Calu3 (cell line): ENCODE measurements at regions not wholly inside any gene's neighbourhood (a gene's known extent, or its start where the extent isn't known, plus 50 kb on each side); places are given as distances from the start of the nearest gene placed in this dataset.

Experiments used
- BruUV-seq: library from RNA; stranded (reverse); fragments of 400-500 nt; replicated peaks from 2 replicates; lab custom pipeline; 2021; lab: Mats Ljungman, UMichigan
- CTCF ChIA-PET: fragments of 300-600 bp; sonication (Branson Sonifier 250); formaldehyde crosslinking; loops from one replicate; lab custom pipeline; 2022; ENCODE audit warnings: antibody characterized with exemption; lab: Charles Lee
- DNase-seq: peaks from one replicate; pipeline ENCODE4 v3.0.0; 2022
- H3K27ac Mint-ChIP-seq: one replicate; pipeline ENCODE4 v1.8.0; 2022; ENCODE audit warnings: mixed read lengths; ENCODE audit not compliant: unreplicated experiment
- H3K27me3 Mint-ChIP-seq: one replicate; pipeline ENCODE4 v1.8.0; 2022; ENCODE audit warnings: mixed read lengths; ENCODE audit not compliant: unreplicated experiment
- H3K36me3 Mint-ChIP-seq: one replicate; pipeline ENCODE4 v1.8.0; 2022; ENCODE audit warnings: mild to moderate bottlenecking, moderate library complexity, mixed read lengths; ENCODE audit not compliant: insufficient read depth, unreplicated experiment
- H3K4me1 Mint-ChIP-seq: one replicate; pipeline ENCODE4 v1.8.0; 2022; ENCODE audit warnings: mild to moderate bottlenecking, low read depth, mixed read lengths; ENCODE audit not compliant: unreplicated experiment
- H3K4me3 Mint-ChIP-seq: one replicate; pipeline ENCODE4 v1.8.0; 2022; ENCODE audit warnings: mild to moderate bottlenecking, low read depth, moderate library complexity, mixed read lengths; ENCODE audit not compliant: unreplicated experiment
- H3K9me3 Mint-ChIP-seq: one replicate; pipeline ENCODE4 v1.8.0; 2022; ENCODE audit warnings: low read depth, mixed read lengths; ENCODE audit not compliant: unreplicated experiment
- intact Hi-C: fragments of 100-400 bp; cut with micrococcal nuclease; formaldehyde crosslinking; loops from one replicate; pipeline ENCODE4 v1.10.0; 2022; ENCODE audit not compliant: unreplicated experiment
- TF ChIP-seq, protein P1 (sequence below): fragments of 200-600 bp; IDR thresholded peaks from one replicate; pipeline ENCODE4 v1.8.0; 2022; ENCODE audit warnings: antibody characterized with exemption; ENCODE audit not compliant: unreplicated experiment

DNA sequence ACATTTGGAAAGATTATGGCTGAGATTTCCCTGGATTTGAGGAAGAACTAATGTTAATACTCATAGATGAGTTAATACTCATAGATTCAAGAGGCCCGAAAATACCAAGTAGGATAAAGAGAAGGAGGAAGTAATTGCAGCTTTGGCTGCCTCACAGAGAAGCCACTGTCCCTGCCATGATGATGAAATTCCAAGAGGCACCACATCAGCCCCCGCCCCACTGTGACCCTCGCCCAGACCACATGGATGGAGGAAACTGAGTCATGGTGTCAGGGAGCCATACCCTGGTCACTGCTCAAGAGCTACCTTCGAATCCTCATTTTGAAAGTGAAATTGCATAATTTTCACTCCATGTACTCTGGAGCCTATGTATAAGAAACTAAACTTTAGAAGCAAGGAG lies 57.6 kb upstream of the SLC22A11 start:
- Mint-ChIP-seq H3K4me3 (no peak overlapping the region), H3K27me3 (peaks cover 56% of the 10 kb centered on the region), H3K36me3 (no peaks in the 10 kb centered on the region), H3K27ac (no peak overlapping the region), H3K4me1 (no peaks in the 10 kb centered on the region), H3K9me3 (no peaks in the 10 kb centered on the region)
- DNase-seq = no peak
- BruUV-seq = no TSS peak
- TF ChIP-seq, protein P1, sequence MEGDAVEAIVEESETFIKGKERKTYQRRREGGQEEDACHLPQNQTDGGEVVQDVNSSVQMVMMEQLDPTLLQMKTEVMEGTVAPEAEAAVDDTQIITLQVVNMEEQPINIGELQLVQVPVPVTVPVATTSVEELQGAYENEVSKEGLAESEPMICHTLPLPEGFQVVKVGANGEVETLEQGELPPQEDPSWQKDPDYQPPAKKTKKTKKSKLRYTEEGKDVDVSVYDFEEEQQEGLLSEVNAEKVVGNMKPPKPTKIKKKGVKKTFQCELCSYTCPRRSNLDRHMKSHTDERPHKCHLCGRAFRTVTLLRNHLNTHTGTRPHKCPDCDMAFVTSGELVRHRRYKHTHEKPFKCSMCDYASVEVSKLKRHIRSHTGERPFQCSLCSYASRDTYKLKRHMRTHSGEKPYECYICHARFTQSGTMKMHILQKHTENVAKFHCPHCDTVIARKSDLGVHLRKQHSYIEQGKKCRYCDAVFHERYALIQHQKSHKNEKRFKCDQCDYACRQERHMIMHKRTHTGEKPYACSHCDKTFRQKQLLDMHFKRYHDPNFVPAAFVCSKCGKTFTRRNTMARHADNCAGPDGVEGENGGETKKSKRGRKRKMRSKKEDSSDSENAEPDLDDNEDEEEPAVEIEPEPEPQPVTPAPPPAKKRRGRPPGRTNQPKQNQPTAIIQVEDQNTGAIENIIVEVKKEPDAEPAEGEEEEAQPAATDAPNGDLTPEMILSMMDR = no peak
- intact Hi-C loops = no loop called here
- CTCF ChIA-PET = no interaction called here

GRCh38 chr11:64499261-64500004 lies 56.3 kb upstream of the SLC22A11 start:
- CTCF ChIA-PET = no interaction called here
- H3K4me3 Mint-ChIP-seq = no peak overlapping the region
- peaks cover 2% of the 10 kb centered on the region for H3K36me3 Mint-ChIP-seq
- peaks cover 43% of the 10 kb centered on the region for H3K27me3 Mint-ChIP-seq
- intact Hi-C loops = no loop called here
- TF ChIP-seq, protein P1 = no peak
- BruUV-seq = no TSS peak
- H3K27ac Mint-ChIP-seq = no peak overlapping the region
- H3K4me1 Mint-ChIP-seq = no peaks in the 10 kb centered on the region
- no peak for DNase-seq
- H3K9me3 Mint-ChIP-seq = no peaks in the 10 kb centered on the region

GRCh38 chr11:64500176-64501013 lies 55.3 kb upstream of the SLC22A11 start:
- no TSS peak for BruUV-seq
- DNase-seq = no peak
- CTCF ChIA-PET = no interaction called here
- H3K9me3 Mint-ChIP-seq = peaks cover 3% of the 10 kb centered on the region
- no peak overlapping the region for H3K4me3 Mint-ChIP-seq
- H3K27me3 Mint-ChIP-seq = peaks cover 34% of the 10 kb centered on the region
- no peak overlapping the region for H3K27ac Mint-ChIP-seq
- TF ChIP-seq, protein P1 = no peak
- intact Hi-C loops = no loop called here
- peaks cover 5% of the 10 kb centered on the region for H3K36me3 Mint-ChIP-seq
- H3K4me1 Mint-ChIP-seq = no peaks in the 10 kb centered on the region

DNA sequence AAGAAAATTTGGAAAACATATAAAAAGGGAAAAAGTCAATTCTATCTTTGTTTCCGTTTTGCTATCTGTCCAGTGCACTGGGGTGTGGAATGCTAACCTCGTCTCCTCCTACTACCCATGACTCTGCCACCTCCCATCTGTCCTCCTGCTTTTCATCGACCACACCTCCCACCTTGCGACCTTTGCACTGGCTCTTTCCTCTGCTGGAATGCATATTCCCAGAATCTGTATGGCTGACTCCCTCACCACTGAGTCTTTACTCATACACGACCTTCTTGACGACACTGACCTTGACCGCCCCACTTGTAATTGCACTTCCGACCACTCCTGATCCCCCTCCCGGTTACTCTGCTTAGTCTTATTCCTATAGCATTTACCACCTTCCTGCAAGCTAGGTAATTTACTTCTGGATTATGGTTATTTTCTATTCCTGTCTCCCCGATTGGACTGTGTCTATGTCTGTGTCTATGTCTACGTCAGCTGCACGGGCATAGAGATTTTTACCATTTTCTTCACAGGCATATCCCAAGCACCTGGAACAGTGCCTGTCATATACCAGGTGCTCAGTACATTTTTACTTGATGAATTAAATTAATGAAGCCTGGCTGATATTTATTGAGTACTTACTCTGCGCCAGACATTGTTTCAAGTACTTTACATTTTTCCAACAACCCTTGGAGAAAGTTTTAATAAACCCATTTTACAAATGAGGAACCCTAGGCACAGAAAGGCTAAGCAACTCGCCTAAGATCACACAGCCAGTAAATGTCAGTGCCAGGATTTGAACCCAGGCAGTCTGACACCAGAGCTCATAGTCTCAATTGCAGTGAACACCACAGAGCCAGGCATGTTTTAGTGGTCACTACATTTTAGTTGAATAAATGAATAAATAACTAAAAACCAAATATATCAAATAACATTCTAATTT lies 54.0 kb upstream of the SLC22A11 start:
- DNase-seq = no peak
- Mint-ChIP-seq H3K9me3 (peaks cover 3% of the 10 kb centered on the region), H3K27ac (no peak overlapping the region), H3K4me3 (no peak overlapping the region), H3K4me1 (no peaks in the 10 kb centered on the region), H3K27me3 (peaks cover 35% of the 10 kb centered on the region), H3K36me3 (peaks cover 5% of the 10 kb centered on the region)
- CTCF ChIA-PET = no interaction called here
- TF ChIP-seq, protein P1 = no peak
- no TSS peak for BruUV-seq
- intact Hi-C loops = no loop called here
